Mesendoderm (in vitro differentiated cells): ENCODE measurements at regions not wholly inside any gene's neighbourhood (a gene's known extent, or its start where the extent isn't known, plus 50 kb on each side); places are given as distances from the start of the nearest gene placed in this dataset.
A peak's percentile ranks its signal among the peaks of the same experiment; 100 is the strongest.

ENCODE experiments used
- DNase-seq: peaks from one replicate; pipeline ENCODE4 v3.0.0; 2013
- H2AK5ac ChIP-seq: 2 replicates; pipeline ENCODE4 v1.6.1; 2013; ENCODE audit warnings: low read length, inconsistent platforms
- H2BK120ac ChIP-seq: 2 replicates; pipeline ENCODE4 v1.6.1; 2013; ENCODE audit warnings: low read depth, mild to moderate bottlenecking, low read length, moderate library complexity, mixed read lengths
- H2BK15ac ChIP-seq: replicated peaks from 2 replicates; pipeline ENCODE4 v1.6.1; 2013; ENCODE audit warnings: low read depth, mild to moderate bottlenecking, moderate library complexity
- H2BK5ac ChIP-seq: 2 replicates; pipeline ENCODE4 v1.6.1; 2013; ENCODE audit warnings: low read length, inconsistent platforms
- H3K18ac ChIP-seq: 2 replicates; pipeline ENCODE4 v1.6.1; 2013; ENCODE audit warnings: mild to moderate bottlenecking, low read length, mixed read lengths
- H3K23ac ChIP-seq: one replicate; pipeline ENCODE4 v1.6.1; 2013; ENCODE audit warnings: low read length
- H3K27ac ChIP-seq: 2 replicates; pipeline ENCODE4 v1.5.1; 2013; ENCODE audit warnings: low read depth, mild to moderate bottlenecking, inconsistent platforms, low read length, moderate library complexity
- H3K27me3 ChIP-seq: 2 replicates; pipeline ENCODE4 v1.6.1; 2013; ENCODE audit warnings: low read length, control low read depth, mild to moderate bottlenecking, inconsistent platforms; ENCODE audit not compliant: insufficient read depth, poor library complexity
- H3K36me3 ChIP-seq: 2 replicates; pipeline ENCODE4 v1.6.1; 2013; ENCODE audit warnings: low read length, inconsistent platforms; ENCODE audit not compliant: control insufficient read depth, insufficient read depth
- H3K4ac ChIP-seq: one replicate; pipeline ENCODE4 v1.6.1; 2013; ENCODE audit warnings: low read depth, mild to moderate bottlenecking, low read length, moderate library complexity
- H3K4me1 ChIP-seq: 2 replicates; pipeline ENCODE4 v1.6.1; 2013; ENCODE audit warnings: low read depth, low read length, inconsistent platforms; ENCODE audit not compliant: control insufficient read depth
- H3K4me2 ChIP-seq: 2 replicates; pipeline ENCODE4 v1.6.1; 2013; ENCODE audit warnings: low read length
- H3K4me3 ChIP-seq: 2 replicates; pipeline ENCODE4 v1.5.1; 2013; ENCODE audit warnings: mild to moderate bottlenecking, low read length
- H3K56ac ChIP-seq: one replicate; pipeline ENCODE4 v1.6.1; 2013; ENCODE audit warnings: low read length
- H3K79me1 ChIP-seq: 2 replicates; pipeline ENCODE4 v1.6.1; 2013; ENCODE audit warnings: low read length, inconsistent platforms
- H3K79me2 ChIP-seq: 2 replicates; pipeline ENCODE4 v1.6.1; 2013; ENCODE audit warnings: mild to moderate bottlenecking, low read length; ENCODE audit not compliant: control insufficient read depth, insufficient read depth
- H3K9ac ChIP-seq: 2 replicates; pipeline ENCODE4 v1.6.1; 2013; ENCODE audit warnings: low read length, inconsistent platforms
- H4K5ac ChIP-seq: one replicate; pipeline ENCODE4 v1.6.1; 2013; ENCODE audit warnings: low read length
- H4K8ac ChIP-seq: one replicate; pipeline ENCODE4 v1.6.1; 2013; ENCODE audit warnings: low read depth, mild to moderate bottlenecking, control low read depth, low read length, moderate library complexity
- WGBS: extraction: QIAGEN DNeasy Blood & Tissue Kit; methylation state at CpG from one replicate; pipeline ENCODE4 v1.1.7; 2013; ENCODE audit warnings: low lambda C conversion rate, missing lambda C conversion rate; ENCODE audit not compliant: insufficient coverage; ENCODE audit errors: extremely low coverage; 5-methylcytosine and 5-hydroxymethylcytosine counted together

- Histone ChIP-seq H3K4me3 (no peak overlapping the region), H3K4me2 (no peak overlapping the region), H3K4ac (no peak overlapping the region), H3K27me3 (no peaks in the 10 kb centered on the region), H3K56ac (no peak overlapping the region), H2BK5ac (no peak overlapping the region), H3K27ac (no peak overlapping the region), H3K9ac (no peak overlapping the region), H3K18ac (no peak overlapping the region), H3K79me1 (no peaks in the 10 kb centered on the region), H2BK120ac (no peak overlapping the region), H4K8ac (no peak overlapping the region), H3K36me3 (no peaks in the 10 kb centered on the region), H3K23ac (no peak overlapping the region), H4K5ac (no peak overlapping the region), H3K4me1 (peaks cover 1% of the 10 kb centered on the region), H2AK5ac (no peak overlapping the region), H3K79me2 (no peaks in the 10 kb centered on the region), H2BK15ac (no peak overlapping the region)
- no CpG with 5 or more reads among the region's 2 CpGs for WGBS
- no peak for DNase-seq
Observed at GRCh38 chr12:77488041-77488620, 342.6 kb upstream of the NAV3 start.

- Histone ChIP-seq H3K27ac (no peak overlapping the region), H3K79me2 (no peaks in the 10 kb centered on the region), H3K56ac (no peak overlapping the region), H3K4me3 (no peak overlapping the region), H2BK15ac (no peak overlapping the region), H3K18ac (no peak overlapping the region), H2BK120ac (no peak overlapping the region), H4K8ac (no peak overlapping the region), H2BK5ac (no peak overlapping the region), H3K4me1 (peaks cover 1% of the 10 kb centered on the region), H3K36me3 (no peaks in the 10 kb centered on the region), H3K27me3 (no peaks in the 10 kb centered on the region), H3K79me1 (no peaks in the 10 kb centered on the region), H4K5ac (no peak overlapping the region), H3K9ac (no peak overlapping the region), H3K4me2 (no peak overlapping the region), H2AK5ac (no peak overlapping the region), H3K23ac (no peak overlapping the region), H3K4ac (no peak overlapping the region)
- WGBS = no CpG with 5 or more reads among the region's 1 CpG
- DNase-seq = no peak
Observed at GRCh38 chr12:77486872-77487271, 343.8 kb upstream of the NAV3 start.

GRCh38 chr12:77485961-77486854 is 344.5 kb upstream of the NAV3 start:
- Histone ChIP-seq H3K4me1 (peaks cover 1% of the 10 kb centered on the region), H3K56ac (no peak overlapping the region), H3K23ac (no peak overlapping the region), H3K79me2 (no peaks in the 10 kb centered on the region), H3K4me2 (no peak overlapping the region), H4K8ac (no peak overlapping the region), H3K4ac (no peak overlapping the region), H3K9ac (no peak overlapping the region), H2BK5ac (no peak overlapping the region), H3K18ac (no peak overlapping the region), H3K27me3 (no peaks in the 10 kb centered on the region), H2AK5ac (no peak overlapping the region), H3K27ac (no peak overlapping the region), H3K36me3 (no peaks in the 10 kb centered on the region), H3K4me3 (no peak overlapping the region), H3K79me1 (no peaks in the 10 kb centered on the region), H2BK15ac (no peak overlapping the region), H4K5ac (no peak overlapping the region), H2BK120ac (no peak overlapping the region)
- DNase-seq = peak; percentile 61
- WGBS = no CpG with 5 or more reads among the region's 3 CpGs

- WGBS = no CpG with 5 or more reads among the region's 1 CpG
- H3K27me3 ChIP-seq = no peaks in the 10 kb centered on the region
- H2AK5ac ChIP-seq = no peak overlapping the region
- H2BK5ac ChIP-seq = no peak overlapping the region
- H2BK15ac ChIP-seq = no peak overlapping the region
- no peak overlapping the region for H4K8ac ChIP-seq
- no peak overlapping the region for H3K56ac ChIP-seq
- no peak overlapping the region for H3K4me3 ChIP-seq
- H3K23ac ChIP-seq = no peak overlapping the region
- peaks cover 1% of the 10 kb centered on the region for H3K4me1 ChIP-seq
- DNase-seq = no peak
- no peaks in the 10 kb centered on the region for H3K79me2 ChIP-seq
- H3K36me3 ChIP-seq = no peaks in the 10 kb centered on the region
- H3K18ac ChIP-seq = no peak overlapping the region
- no peak overlapping the region for H3K27ac ChIP-seq
- H3K9ac ChIP-seq = no peak overlapping the region
- H3K4ac ChIP-seq = no peak overlapping the region
- H3K79me1 ChIP-seq = no peaks in the 10 kb centered on the region
- H2BK120ac ChIP-seq = no peak overlapping the region
- no peak overlapping the region for H4K5ac ChIP-seq
- H3K4me2 ChIP-seq = no peak overlapping the region
Observed at GRCh38 chr12:77481687-77482086, 349.0 kb upstream of the NAV3 start.

- Histone ChIP-seq H3K4me1 (no peaks in the 10 kb centered on the region), H4K5ac (no peak overlapping the region), H2BK5ac (no peak overlapping the region), H3K79me1 (no peaks in the 10 kb centered on the region), H3K4ac (no peak overlapping the region), H3K27ac (no peak overlapping the region), H2AK5ac (no peak overlapping the region), H3K79me2 (no peaks in the 10 kb centered on the region), H2BK120ac (no peak overlapping the region), H3K23ac (no peak overlapping the region), H3K9ac (no peak overlapping the region), H3K27me3 (no peaks in the 10 kb centered on the region), H3K36me3 (no peaks in the 10 kb centered on the region), H3K56ac (no peak overlapping the region), H3K18ac (no peak overlapping the region), H2BK15ac (no peak overlapping the region), H4K8ac (no peak overlapping the region), H3K4me3 (no peak overlapping the region), H3K4me2 (no peak overlapping the region)
- no CpG with 5 or more reads among the region's 1 CpG for whole genome bisulfite sequencing
- DNase-seq = no peak
Observed at GRCh38 chr12:77477907-77478533, 352.7 kb upstream of the NAV3 start.
